Calu3 (cell line): ENCODE measurements at regions not wholly inside any gene's neighbourhood (a gene's known extent, or its start where the extent isn't known, plus 50 kb on each side); places are given as distances from the start of the nearest gene placed in this dataset.

Experiments used
- BruUV-seq: library from RNA; stranded (reverse); fragments of 400-500 nt; replicated peaks from 2 replicates; lab custom pipeline; 2021; lab: Mats Ljungman, UMichigan
- CTCF ChIA-PET: fragments of 300-600 bp; sonication (Branson Sonifier 250); formaldehyde crosslinking; loops from one replicate; lab custom pipeline; 2022; ENCODE audit warnings: antibody characterized with exemption; lab: Charles Lee
- DNase-seq: peaks from one replicate; pipeline ENCODE4 v3.0.0; 2022
- H3K27ac Mint-ChIP-seq: one replicate; pipeline ENCODE4 v1.8.0; 2022; ENCODE audit warnings: mixed read lengths; ENCODE audit not compliant: unreplicated experiment
- H3K27me3 Mint-ChIP-seq: one replicate; pipeline ENCODE4 v1.8.0; 2022; ENCODE audit warnings: mixed read lengths; ENCODE audit not compliant: unreplicated experiment
- H3K36me3 Mint-ChIP-seq: one replicate; pipeline ENCODE4 v1.8.0; 2022; ENCODE audit warnings: mild to moderate bottlenecking, moderate library complexity, mixed read lengths; ENCODE audit not compliant: insufficient read depth, unreplicated experiment
- H3K4me1 Mint-ChIP-seq: one replicate; pipeline ENCODE4 v1.8.0; 2022; ENCODE audit warnings: mild to moderate bottlenecking, low read depth, mixed read lengths; ENCODE audit not compliant: unreplicated experiment
- H3K4me3 Mint-ChIP-seq: one replicate; pipeline ENCODE4 v1.8.0; 2022; ENCODE audit warnings: mild to moderate bottlenecking, low read depth, moderate library complexity, mixed read lengths; ENCODE audit not compliant: unreplicated experiment
- H3K9me3 Mint-ChIP-seq: one replicate; pipeline ENCODE4 v1.8.0; 2022; ENCODE audit warnings: low read depth, mixed read lengths; ENCODE audit not compliant: unreplicated experiment
- CTCF ChIP-seq: fragments of 200-600 bp; IDR thresholded peaks from one replicate; pipeline ENCODE4 v1.8.0; 2022; ENCODE audit warnings: antibody characterized with exemption; ENCODE audit not compliant: unreplicated experiment
- intact Hi-C: fragments of 100-400 bp; cut with micrococcal nuclease; formaldehyde crosslinking; loops from one replicate; pipeline ENCODE4 v1.10.0; 2022; ENCODE audit not compliant: unreplicated experiment

- H3K27me3 Mint-ChIP-seq, result no peaks in the 10 kb centered on the region
- no peaks in the 10 kb centered on the region for H3K36me3 Mint-ChIP-seq
- no peak overlapping the region for H3K4me3 Mint-ChIP-seq
- H3K4me1 Mint-ChIP-seq, result no peaks in the 10 kb centered on the region
- intact Hi-C loops, result no loop called here
- CTCF ChIA-PET, result no interaction called here
- H3K9me3 Mint-ChIP-seq, result peaks cover 3% of the 10 kb centered on the region
- no peak for TF ChIP-seq CTCF
- BruUV-seq, result no TSS peak
- no peak overlapping the region for H3K27ac Mint-ChIP-seq
- DNase-seq, result no peak
Measured at GRCh38 chr5:121758615-121759014, 93.1 kb upstream of the FTMT start.

- Mint-ChIP-seq H3K27me3 (no peaks in the 10 kb centered on the region), H3K9me3 (peaks cover 3% of the 10 kb centered on the region), H3K27ac (no peak overlapping the region), H3K4me3 (no peak overlapping the region), H3K36me3 (no peaks in the 10 kb centered on the region), H3K4me1 (no peaks in the 10 kb centered on the region)
- TF ChIP-seq CTCF, result no peak
- CTCF ChIA-PET, result no interaction called here
- BruUV-seq, result no TSS peak
- intact Hi-C loops, result no loop called here
- DNase-seq, result no peak
Measured at GRCh38 chr5:121762426-121762825, 89.3 kb upstream of the FTMT start.

- peaks cover 3% of the 10 kb centered on the region for H3K9me3 Mint-ChIP-seq
- no peak overlapping the region for H3K4me3 Mint-ChIP-seq
- no peaks in the 10 kb centered on the region for H3K36me3 Mint-ChIP-seq
- CTCF ChIA-PET, result interaction anchor here (1.4 kb wide), 1 partner anchor 12 kb away, joined by 4 read pairs; no protein-coding TSS in a partner anchor
- H3K27me3 Mint-ChIP-seq, result no peaks in the 10 kb centered on the region
- no peak overlapping the region for H3K27ac Mint-ChIP-seq
- no peak for TF ChIP-seq CTCF
- H3K4me1 Mint-ChIP-seq, result no peaks in the 10 kb centered on the region
- no peak for DNase-seq
- BruUV-seq, result no TSS peak
- intact Hi-C loops, result no loop called here
Measured at GRCh38 chr5:121763665-121764064, 88.0 kb upstream of the FTMT start.

GRCh38 chr5:121780406-121780805 lies 71.3 kb upstream of the FTMT start:
- DNase-seq, result no peak
- no peaks in the 10 kb centered on the region for H3K36me3 Mint-ChIP-seq
- no peaks in the 10 kb centered on the region for H3K9me3 Mint-ChIP-seq
- no peaks in the 10 kb centered on the region for H3K27me3 Mint-ChIP-seq
- TF ChIP-seq CTCF, result no peak
- CTCF ChIA-PET, result no interaction called here
- intact Hi-C loops, result no loop called here
- H3K4me1 Mint-ChIP-seq, result no peaks in the 10 kb centered on the region
- H3K4me3 Mint-ChIP-seq, result no peak overlapping the region
- H3K27ac Mint-ChIP-seq, result no peak overlapping the region
- no TSS peak for BruUV-seq
